Sigmoid colon (tissue), 4 donors: ENCODE measurements at regions not wholly inside any gene's neighbourhood (a gene's known extent, or its start where the extent isn't known, plus 50 kb on each side); places are given as distances from the start of the nearest gene placed in this dataset.

ENCODE experiments used
- CTCF ChIP-seq, 4 experiments: fragments of 450-650 bp in 3 of 4; fragments of 200-600 bp in 1 of 4; IDR thresholded peaks; one replicate each; pipeline ENCODE4 v1.5.1; 2016 to 2019; ENCODE audit warnings: antibody characterized with exemption in 4 of 4, mild to moderate bottlenecking in 3 of 4, moderate library complexity in 2 of 4
- EP300 ChIP-seq, 4 donors: sonication (generic); formaldehyde crosslinking; IDR thresholded peaks; one replicate each; pipeline ENCODE4 v1.6.1; 2017; ENCODE audit warnings: antibody characterized with exemption in 4 of 4
- POLR2A ChIP-seq, 2 donors: fragments of 450-650 bp; IDR thresholded peaks; one replicate each; pipeline ENCODE4 v1.6.1; 2016; ENCODE audit warnings: antibody characterized with exemption in 2 of 2, mild to moderate bottlenecking in 2 of 2, moderate library complexity in 2 of 2
- POLR2AphosphoS5 ChIP-seq, 4 donors: sonication (generic); formaldehyde crosslinking; IDR thresholded peaks; one replicate each; pipeline ENCODE4 v1.6.1; 2017; ENCODE audit warnings: antibody characterized with exemption in 4 of 4

DNA sequence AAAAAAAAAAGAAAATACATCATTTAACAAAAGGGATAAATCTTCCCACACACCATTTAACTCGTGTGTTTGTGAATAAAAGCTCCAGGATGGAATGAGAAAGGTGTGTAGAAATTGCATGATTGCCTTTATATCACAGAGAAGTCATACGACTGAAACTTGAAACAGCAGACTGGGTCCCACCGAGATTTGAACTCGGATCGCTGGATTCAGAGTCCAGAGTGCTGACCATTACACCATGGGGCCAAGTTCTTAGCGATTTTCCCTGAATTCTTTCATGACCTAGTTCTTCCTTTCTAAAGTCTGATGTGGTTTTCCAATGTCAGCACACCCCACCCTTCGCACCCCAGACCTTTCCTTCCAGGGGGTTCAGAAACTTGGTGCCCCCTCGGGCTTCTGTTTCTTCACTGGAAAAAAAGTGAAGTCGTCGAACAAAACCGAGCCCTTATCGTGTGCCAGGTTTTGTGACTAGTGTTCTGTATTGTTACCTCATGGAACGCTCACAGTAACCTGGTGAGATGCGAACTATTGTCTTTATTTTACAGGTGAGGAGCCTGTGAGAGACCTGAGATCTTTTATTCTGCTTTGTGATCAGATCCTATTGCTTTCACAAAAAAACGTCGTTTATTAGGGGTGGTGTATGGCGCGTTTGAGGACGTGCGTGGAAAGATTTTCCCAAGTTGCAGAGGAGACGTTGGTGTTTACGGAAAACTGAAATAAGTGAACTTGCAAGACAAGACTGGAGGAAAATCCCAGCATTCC is 120.8 kb downstream of the OR2B2 start:
- TF ChIP-seq CTCF (IDR thresholded peaks at IDR 0.05) (no peak), EP300 (IDR thresholded peaks at IDR 0.05) (no peak), POLR2AphosphoS5 (IDR thresholded peaks at IDR 0.05) (no peak), POLR2A (IDR thresholded peaks at IDR 0.05) (no peak)
